ENCODE measurements at regions not wholly inside any gene's neighbourhood (a gene's known extent, or its start where the extent isn't known, plus 50 kb on each side); places are given as distances from the start of the nearest gene placed in this dataset.

GRCh38 chr13:105984236-105984635 is 551.2 kb downstream of the EFNB2 start (continued):
- TF ChIP-seq ELF1 (IDR thresholded peaks at IDR 0.05; ENCODE audit: borderline replicate concordance, low read depth) (no peak), FOSL1 (IDR thresholded peaks at IDR 0.05; ENCODE audit: low read depth) (no peak), SIN3A (IDR thresholded peaks at IDR 0.05; ENCODE audit: low read depth) (no peak), YY1 (IDR thresholded peaks at IDR 0.05; ENCODE audit: extremely low read depth, insufficient replicate concordance, low read depth, low read length) (no peak), SRF (IDR thresholded peaks at IDR 0.05; ENCODE audit: low read depth) (no peak), EZH2 (IDR thresholded peaks at IDR 0.05) (no peak), TCF7L2 (IDR thresholded peaks at IDR 0.05; ENCODE audit: borderline replicate concordance, extremely low read depth, insufficient read depth, insufficient read length) (no peak)

GRCh38 chr13:105982219-105982930 is 553.1 kb downstream of the EFNB2 start:
- POLR2A ChIA-PET: interaction anchor here (1.0 kb wide), 1 partner anchor 10 kb away, joined by 3 read pairs; no protein-coding TSS in a partner anchor
- RAD21 ChIA-PET (ENCODE audit: low non-redundant PET in 1 of 2, low total read pairs in 2 of 2, uncharacterized antibody in 2 of 2, unreplicated experiment in 2 of 2): no interaction called here
- Histone ChIP-seq H2AFZ (ENCODE audit: low read depth, low read length, poor library complexity, severe bottlenecking) (no peak overlapping the region), H3K9me2 (ENCODE audit: insufficient read depth) (no peaks in the 10 kb centered on the region), H3K9ac (ENCODE audit: low read length) (no peak overlapping the region), H3K4me3 (replicated peaks in 1 of 2; ENCODE audit: low read depth in 1 of 2, low read length in 2 of 2) (no peak overlapping the region), H3K4me2 (ENCODE audit: low read length) (no peak overlapping the region), H3K27me3 (ENCODE audit: insufficient read depth, low read length) (no peaks in the 10 kb centered on the region), H3K27ac (ENCODE audit: low read depth, low read length) (no peak overlapping the region), H3K79me2 (ENCODE audit: insufficient read depth, low read length) (no peaks in the 10 kb centered on the region), H3K4me1 (ENCODE audit: control insufficient read depth in 1 of 2, insufficient read depth in 2 of 2, low read length in 2 of 2) (no peaks in the 10 kb centered on the region), H3K9me3 (ENCODE audit: control insufficient read depth in 1 of 2, insufficient read depth in 1 of 2, low read depth in 1 of 2, low read length in 2 of 2) (no peaks in the 10 kb centered on the region), H4K20me1 (ENCODE audit: insufficient read depth) (no peaks in the 10 kb centered on the region), H3K36me3 (ENCODE audit: control insufficient read depth in 1 of 2, insufficient read depth in 2 of 2, low read length in 2 of 2) (no peaks in the 10 kb centered on the region)
- TF ChIP-seq CTCF (IDR thresholded peaks at IDR 0.05 in 2 of 3, conservative IDR thresholded peaks at IDR 0.05 in 1 of 3; ENCODE audit: borderline replicate concordance in 1 of 3, insufficient read depth in 1 of 3, low read depth in 2 of 3, low read length in 2 of 3): peak in 2 of 3 experiments; percentile 22 to 36; a peak in 3 of 6 replicates
- TF ChIP-seq EGR1 (IDR thresholded peaks at IDR 0.05; ENCODE audit: low read depth): no peak
- TF ChIP-seq RAD21 (IDR thresholded peaks at IDR 0.05; ENCODE audit: low read depth): 0 out of 2 replicates have a peak, but pooled peaks have one; percentile 8
- CTCF ChIA-PET: no interaction called here
- no peak for DNase-seq (ENCODE audit: low read depth, low spot score)
- no peak for ATAC-seq
- intact Hi-C loops (cut with micrococcal nuclease): no loop called here
- no TSS peak for BruUV-seq (replicated peaks)

Data from HCT116 (cell line).